ENCODE measurements at regions not wholly inside any gene's neighbourhood (a gene's known extent, or its start where the extent isn't known, plus 50 kb on each side); places are given as distances from the start of the nearest gene placed in this dataset.

DNA sequence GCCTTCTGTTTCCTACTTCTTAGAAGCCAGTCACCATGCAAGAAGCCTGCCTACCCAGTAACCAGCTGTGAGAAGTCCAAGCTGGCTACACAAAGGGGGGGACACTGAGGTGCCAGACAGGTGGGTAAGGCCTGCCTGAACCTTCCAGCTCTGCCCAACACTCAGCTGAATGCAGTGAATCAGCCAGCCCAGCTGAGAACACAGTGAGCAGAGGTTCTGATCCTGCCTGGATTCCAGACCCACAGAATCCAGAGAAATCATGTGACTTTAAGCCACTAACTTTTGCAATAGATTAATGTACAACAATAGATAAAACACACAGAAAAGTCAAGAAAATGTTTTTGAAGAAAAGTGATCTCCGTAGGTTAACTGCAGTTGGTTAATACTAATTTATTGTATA lies 151.7 kb downstream of the EFNB2 start:
- Mint-ChIP-seq H3K4me1 (no peaks in the 10 kb centered on the region), H3K4me3 (no peak overlapping the region)

DNA sequence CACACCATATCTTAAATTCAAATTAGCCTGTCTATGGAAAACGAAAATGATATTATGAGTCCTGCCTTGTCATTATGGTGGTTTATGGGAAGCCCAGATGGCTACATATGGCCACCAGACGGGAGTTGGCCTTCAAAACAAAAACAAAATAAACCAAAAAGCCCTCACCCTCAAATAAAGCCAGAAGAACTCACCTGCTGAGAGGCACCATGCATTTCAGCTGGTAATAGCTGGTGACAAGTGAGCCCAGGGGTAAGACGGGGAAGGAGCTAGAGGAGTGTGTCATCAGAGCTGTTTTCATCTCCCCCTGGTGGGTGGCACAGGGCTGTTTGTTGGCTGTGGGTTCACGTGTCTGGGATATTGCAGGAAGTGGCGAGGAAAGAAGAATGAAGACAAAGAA lies 152.9 kb downstream of the EFNB2 start:
- Mint-ChIP-seq H3K4me3 (no peak overlapping the region), H3K27me3 (no peaks in the 10 kb centered on the region), H3K27ac (no peak overlapping the region), H3K36me3 (no peaks in the 10 kb centered on the region), H3K9me3 (no peaks in the 10 kb centered on the region), H3K4me1 (no peaks in the 10 kb centered on the region)
- Histone ChIP-seq H3K27me3 (ENCODE audit: control insufficient read depth, insufficient read depth, low read length) (no peaks in the 10 kb centered on the region), H3K4me3 (ENCODE audit: low read depth, low read length) (no peak overlapping the region), H3K9me3 (ENCODE audit: control insufficient read depth in 2 of 2, low read length in 2 of 2) (no peaks in the 10 kb centered on the region), H3K27ac (ENCODE audit: insufficient read depth, low read length, poor library complexity, severe bottlenecking) (no peak overlapping the region), H3K36me3 (ENCODE audit: control insufficient read depth, insufficient read depth, low read length) (no peaks in the 10 kb centered on the region), H3K4me1 (ENCODE audit: control insufficient read depth, insufficient read depth, low read length, poor library complexity, severe bottlenecking) (no peaks in the 10 kb centered on the region)
- DNase-seq (no peak), ATAC-seq (ENCODE audit: low read depth in 2 of 2) (no peak)

More for the DNA sequence above, 151.7 kb downstream of the EFNB2 start:
- Mint-ChIP-seq H3K27ac (no peak overlapping the region), H3K9me3 (no peaks in the 10 kb centered on the region), H3K27me3 (no peaks in the 10 kb centered on the region), H3K36me3 (no peaks in the 10 kb centered on the region)
- DNase-seq (no peak), ATAC-seq (ENCODE audit: low read depth in 2 of 2) (no peak)
- H3K9me3 ChIP-seq (ENCODE audit: control insufficient read depth in 2 of 2, low read length in 2 of 2), result no peaks in the 10 kb centered on the region
- H3K4me3 ChIP-seq (ENCODE audit: low read depth, low read length), result no peak overlapping the region
- H3K4me1 ChIP-seq (ENCODE audit: control insufficient read depth, insufficient read depth, low read length, poor library complexity, severe bottlenecking), result no peaks in the 10 kb centered on the region
- H3K36me3 ChIP-seq (ENCODE audit: control insufficient read depth, insufficient read depth, low read length), result no peaks in the 10 kb centered on the region
- H3K27ac ChIP-seq (ENCODE audit: insufficient read depth, low read length, poor library complexity, severe bottlenecking), result no peak overlapping the region
- H3K27me3 ChIP-seq (ENCODE audit: control insufficient read depth, insufficient read depth, low read length), result no peaks in the 10 kb centered on the region

DNA sequence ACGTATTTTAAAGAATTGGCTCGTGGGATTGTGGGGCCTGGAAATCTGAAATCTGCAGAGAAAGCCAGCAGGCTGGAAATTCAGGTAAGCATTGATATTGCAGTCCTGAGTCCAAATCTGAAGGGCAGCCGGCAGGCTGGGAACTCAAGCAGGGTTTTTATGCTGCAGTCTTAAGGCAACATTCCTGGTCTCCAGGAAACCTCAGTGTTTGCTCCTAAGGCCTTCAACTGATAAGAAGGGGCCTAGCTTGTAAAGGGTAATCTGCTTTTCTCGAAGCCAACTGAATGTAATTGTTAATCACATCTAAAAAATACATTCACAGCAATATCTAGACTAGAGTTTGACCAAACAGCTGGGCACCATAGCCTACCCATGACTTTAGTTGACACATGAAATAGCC lies 154.4 kb downstream of the EFNB2 start:
- Histone ChIP-seq H3K36me3 (ENCODE audit: control insufficient read depth, insufficient read depth, low read length) (no peaks in the 10 kb centered on the region), H3K4me3 (ENCODE audit: low read depth, low read length) (no peak overlapping the region), H3K27ac (ENCODE audit: insufficient read depth, low read length, poor library complexity, severe bottlenecking) (no peak overlapping the region), H3K9me3 (ENCODE audit: control insufficient read depth in 2 of 2, low read length in 2 of 2) (no peaks in the 10 kb centered on the region), H3K4me1 (ENCODE audit: control insufficient read depth, insufficient read depth, low read length, poor library complexity, severe bottlenecking) (no peaks in the 10 kb centered on the region), H3K27me3 (ENCODE audit: control insufficient read depth, insufficient read depth, low read length) (no peaks in the 10 kb centered on the region)
- Mint-ChIP-seq H3K4me3 (no peak overlapping the region), H3K4me1 (no peaks in the 10 kb centered on the region), H3K27me3 (no peaks in the 10 kb centered on the region), H3K27ac (no peak overlapping the region), H3K36me3 (no peaks in the 10 kb centered on the region), H3K9me3 (peaks cover 0 to under 1% (median 0%) of the 10 kb centered on the region in 7 donors)
- no peak for DNase-seq
- no peak for ATAC-seq (ENCODE audit: low read depth in 2 of 2)

DNA sequence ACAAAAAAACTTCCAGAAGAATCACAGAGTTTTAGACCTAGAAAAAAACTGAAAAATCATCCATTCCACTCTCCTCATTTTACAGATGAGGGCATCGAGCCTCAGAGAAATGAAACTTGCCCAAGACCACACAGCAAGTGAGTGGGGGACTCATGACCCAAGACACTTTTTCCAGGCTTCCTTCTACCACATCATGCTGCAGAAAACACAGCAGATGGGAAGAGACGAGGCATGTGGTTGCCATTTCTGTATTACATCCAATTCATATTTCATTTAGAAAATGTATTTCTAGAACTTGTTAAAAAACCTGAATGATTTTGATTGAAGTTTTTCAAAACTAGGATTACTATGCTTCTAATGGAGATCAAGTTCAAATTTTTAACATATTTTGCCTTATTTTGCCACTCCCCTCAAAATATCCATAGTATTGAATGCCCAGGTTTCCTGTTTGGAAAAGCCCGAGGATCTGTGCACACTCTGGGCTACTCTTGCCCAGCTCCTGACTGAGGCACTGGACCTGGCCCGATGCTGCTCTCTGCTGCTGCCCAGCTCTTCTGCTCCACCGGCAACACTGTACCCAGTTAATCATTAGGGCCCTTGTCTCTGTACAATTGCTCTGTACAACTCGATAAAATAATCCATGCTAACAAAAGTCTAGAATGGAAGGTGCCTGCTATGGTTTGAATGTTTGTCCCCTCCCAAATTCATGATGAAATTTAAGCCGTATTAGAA lies 157.4 kb downstream of the EFNB2 start:
- H3K4me3 ChIP-seq (ENCODE audit: low read depth, low read length), result no peak overlapping the region
- no peak for ATAC-seq (ENCODE audit: low read depth in 2 of 2)
- Mint-ChIP-seq H3K27ac (no peak overlapping the region), H3K4me1 (no peaks in the 10 kb centered on the region), H3K9me3 (peaks cover 0 to 1% (median 0%) of the 10 kb centered on the region in 7 donors), H3K4me3 (no peak overlapping the region), H3K27me3 (no peaks in the 10 kb centered on the region), H3K36me3 (no peaks in the 10 kb centered on the region)
- H3K27ac ChIP-seq (ENCODE audit: insufficient read depth, low read length, poor library complexity, severe bottlenecking), result no peak overlapping the region
- H3K27me3 ChIP-seq (ENCODE audit: control insufficient read depth, insufficient read depth, low read length), result no peaks in the 10 kb centered on the region
- H3K9me3 ChIP-seq (ENCODE audit: control insufficient read depth in 2 of 2, low read length in 2 of 2), result no peaks in the 10 kb centered on the region
- H3K4me1 ChIP-seq (ENCODE audit: control insufficient read depth, insufficient read depth, low read length, poor library complexity, severe bottlenecking), result no peaks in the 10 kb centered on the region
- DNase-seq, result no peak
- no peaks in the 10 kb centered on the region for H3K36me3 ChIP-seq (ENCODE audit: control insufficient read depth, insufficient read depth, low read length)

DNA sequence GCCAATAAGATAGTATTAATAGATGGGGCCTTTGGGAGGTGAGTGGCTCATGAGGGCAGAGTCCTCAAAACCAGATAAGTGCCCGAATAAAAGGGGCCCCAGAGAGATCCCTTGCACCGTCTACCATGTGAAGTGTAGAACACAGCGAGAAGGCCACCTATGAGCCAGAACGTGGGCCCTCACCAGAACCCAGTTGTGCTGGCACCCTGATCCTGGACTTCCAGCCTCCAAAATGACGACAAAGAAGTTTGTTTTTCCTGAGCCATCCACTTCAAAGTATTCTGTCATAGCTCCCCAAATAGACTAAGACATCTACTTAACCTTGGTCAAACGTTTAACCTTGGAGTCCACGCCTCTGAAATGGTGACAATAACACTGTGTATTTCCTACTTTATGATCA lies 158.1 kb downstream of the EFNB2 start:
- H3K27ac Mint-ChIP-seq, result no peak overlapping the region
- Histone ChIP-seq H3K9me3 (ENCODE audit: control insufficient read depth in 2 of 2, low read length in 2 of 2) (no peaks in the 10 kb centered on the region), H3K27me3 (ENCODE audit: control insufficient read depth, insufficient read depth, low read length) (no peaks in the 10 kb centered on the region), H3K4me3 (ENCODE audit: low read depth, low read length) (no peak overlapping the region), H3K36me3 (ENCODE audit: control insufficient read depth, insufficient read depth, low read length) (no peaks in the 10 kb centered on the region), H3K4me1 (ENCODE audit: control insufficient read depth, insufficient read depth, low read length, poor library complexity, severe bottlenecking) (no peaks in the 10 kb centered on the region), H3K27ac (ENCODE audit: insufficient read depth, low read length, poor library complexity, severe bottlenecking) (no peak overlapping the region)
- no peaks in the 10 kb centered on the region for H3K36me3 Mint-ChIP-seq
- H3K9me3 Mint-ChIP-seq, result peaks cover 0 to 1% (median 0%) of the 10 kb centered on the region in 7 donors
- DNase-seq (no peak), ATAC-seq (ENCODE audit: low read depth in 2 of 2) (no peak)
- H3K4me1 Mint-ChIP-seq, result no peaks in the 10 kb centered on the region
- H3K27me3 Mint-ChIP-seq, result no peaks in the 10 kb centered on the region
- H3K4me3 Mint-ChIP-seq, result no peak overlapping the region

DNA sequence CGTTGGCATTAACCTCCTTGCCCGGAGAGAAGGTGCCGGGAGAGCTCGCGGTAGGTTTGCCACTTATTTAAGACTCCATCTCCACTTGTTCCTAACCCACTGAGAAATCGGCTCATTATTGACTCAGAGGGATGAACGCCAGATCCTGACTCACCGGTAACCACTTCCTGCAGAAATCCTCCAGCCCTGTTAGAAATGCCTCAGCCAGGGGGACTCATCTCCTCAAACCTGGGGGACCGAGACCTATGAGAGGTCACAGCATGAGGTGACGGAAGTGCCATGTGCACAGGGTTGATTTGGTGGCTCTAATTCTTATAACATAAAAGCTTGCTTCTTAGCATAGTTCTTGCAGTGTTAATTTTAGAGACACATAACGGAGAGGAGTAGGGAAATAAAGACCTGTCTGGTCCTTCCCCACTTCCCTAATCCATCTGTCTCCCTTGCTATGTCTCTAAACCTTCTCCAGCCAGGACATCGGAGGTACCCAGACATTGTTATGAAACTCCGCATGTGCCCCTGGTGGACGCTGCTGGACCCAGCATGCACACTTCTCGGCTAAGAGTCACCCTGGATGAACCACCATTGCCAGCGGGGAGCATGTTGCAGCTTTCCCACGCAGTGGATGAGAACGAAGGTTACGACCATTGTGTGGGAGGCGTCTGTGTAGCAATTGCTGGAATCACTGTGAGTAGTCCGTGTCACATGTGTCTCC lies 158.9 kb downstream of the EFNB2 start:
- Histone ChIP-seq H3K27me3 (ENCODE audit: control insufficient read depth, insufficient read depth, low read length) (no peaks in the 10 kb centered on the region), H3K4me1 (ENCODE audit: control insufficient read depth, insufficient read depth, low read length, poor library complexity, severe bottlenecking) (no peaks in the 10 kb centered on the region), H3K4me3 (ENCODE audit: low read depth, low read length) (no peak overlapping the region), H3K27ac (ENCODE audit: insufficient read depth, low read length, poor library complexity, severe bottlenecking) (no peak overlapping the region), H3K9me3 (ENCODE audit: control insufficient read depth in 2 of 2, low read length in 2 of 2) (no peaks in the 10 kb centered on the region), H3K36me3 (ENCODE audit: control insufficient read depth, insufficient read depth, low read length) (no peaks in the 10 kb centered on the region)
- ATAC-seq (ENCODE audit: low read depth in 2 of 2) (no peak), DNase-seq (no peak)
- Mint-ChIP-seq H3K27ac (no peak overlapping the region), H3K4me1 (no peaks in the 10 kb centered on the region), H3K36me3 (no peaks in the 10 kb centered on the region), H3K4me3 (no peak overlapping the region), H3K9me3 (peaks cover 0 to 1% (median 0%) of the 10 kb centered on the region in 7 donors), H3K27me3 (no peaks in the 10 kb centered on the region)

DNA sequence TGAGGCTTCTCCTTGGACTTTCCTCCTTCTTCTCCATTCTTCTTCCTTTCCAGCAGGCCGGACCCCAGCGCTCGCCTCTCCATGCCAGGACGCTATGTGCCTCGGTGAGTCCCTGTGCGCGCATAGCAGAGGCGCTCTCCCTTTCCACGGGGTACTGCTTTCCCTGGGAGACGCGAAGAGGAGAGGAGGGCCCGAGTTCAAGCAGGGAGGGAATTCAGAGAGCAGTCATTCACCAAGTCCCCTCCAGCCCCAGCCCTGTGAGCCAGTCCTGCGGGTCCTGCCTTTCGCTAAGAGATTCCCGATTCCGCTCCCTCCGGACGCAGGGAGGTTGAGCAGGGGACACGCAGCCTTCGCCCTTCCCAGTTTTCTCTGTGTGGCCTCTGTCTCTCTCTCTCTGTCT lies 160.4 kb downstream of the EFNB2 start:
- Histone ChIP-seq H3K4me1 (ENCODE audit: control insufficient read depth, insufficient read depth, low read length, poor library complexity, severe bottlenecking) (no peaks in the 10 kb centered on the region), H3K4me3 (ENCODE audit: low read depth, low read length) (no peak overlapping the region), H3K27ac (ENCODE audit: insufficient read depth, low read length, poor library complexity, severe bottlenecking) (no peak overlapping the region), H3K36me3 (ENCODE audit: control insufficient read depth, insufficient read depth, low read length) (no peaks in the 10 kb centered on the region), H3K9me3 (ENCODE audit: control insufficient read depth in 2 of 2, low read length in 2 of 2) (no peaks in the 10 kb centered on the region), H3K27me3 (ENCODE audit: control insufficient read depth, insufficient read depth, low read length) (no peaks in the 10 kb centered on the region)
- Mint-ChIP-seq H3K9me3 (peaks cover 0 to 3% (median 0%) of the 10 kb centered on the region in 7 donors), H3K27ac (no peak overlapping the region), H3K4me3 (no peak overlapping the region), H3K4me1 (no peaks in the 10 kb centered on the region), H3K36me3 (no peaks in the 10 kb centered on the region), H3K27me3 (no peaks in the 10 kb centered on the region)
- ATAC-seq (ENCODE audit: low read depth in 2 of 2) (no peak), DNase-seq (no peak)

DNA sequence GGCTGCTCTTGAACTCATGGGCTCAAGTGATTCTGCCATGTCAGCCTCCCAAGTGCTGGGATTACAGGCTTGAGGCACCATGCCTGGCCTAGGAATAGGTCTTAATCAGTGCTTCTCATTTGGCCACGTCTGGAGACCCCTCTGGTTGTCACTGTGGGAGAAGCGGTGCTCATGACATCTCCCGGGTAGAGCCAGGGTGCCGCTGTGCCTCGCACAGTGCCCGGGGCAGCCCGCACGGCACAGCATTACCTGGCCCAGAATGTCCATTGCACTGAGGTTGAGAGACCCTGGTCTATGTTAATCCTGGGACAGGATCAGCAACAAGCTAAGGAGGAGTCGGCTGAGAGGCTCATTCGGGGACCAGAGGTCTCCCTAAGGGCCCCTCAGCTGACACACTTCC lies 160.8 kb downstream of the EFNB2 start:
- Histone ChIP-seq H3K9me3 (ENCODE audit: control insufficient read depth in 2 of 2, low read length in 2 of 2) (no peaks in the 10 kb centered on the region), H3K36me3 (ENCODE audit: control insufficient read depth, insufficient read depth, low read length) (no peaks in the 10 kb centered on the region), H3K4me1 (ENCODE audit: control insufficient read depth, insufficient read depth, low read length, poor library complexity, severe bottlenecking) (no peaks in the 10 kb centered on the region), H3K4me3 (ENCODE audit: low read depth, low read length) (no peak overlapping the region), H3K27me3 (ENCODE audit: control insufficient read depth, insufficient read depth, low read length) (no peaks in the 10 kb centered on the region), H3K27ac (ENCODE audit: insufficient read depth, low read length, poor library complexity, severe bottlenecking) (no peak overlapping the region)
- H3K27ac Mint-ChIP-seq, result no peak overlapping the region
- H3K4me3 Mint-ChIP-seq, result no peak overlapping the region
- peaks cover 0 to 3% (median 0%) of the 10 kb centered on the region in 7 donors for H3K9me3 Mint-ChIP-seq
- H3K27me3 Mint-ChIP-seq, result no peaks in the 10 kb centered on the region
- no peak for DNase-seq
- H3K36me3 Mint-ChIP-seq, result no peaks in the 10 kb centered on the region
- H3K4me1 Mint-ChIP-seq, result no peaks in the 10 kb centered on the region
- no peak for ATAC-seq (ENCODE audit: low read depth in 2 of 2)

Data from CD4-positive, CD25-positive, alpha-beta regulatory T cell (primary cell).